Right atrium auricular region (tissue), 2 donors: ENCODE measurements at regions not wholly inside any gene's neighbourhood (a gene's known extent, or its start where the extent isn't known, plus 50 kb on each side); places are given as distances from the start of the nearest gene placed in this dataset.

Experiments
- DNase-seq: peaks from one replicate; pipeline ENCODE4 v3.0.0-alpha.2; 2019; ENCODE audit warnings: low spot score
- H3K27ac ChIP-seq, 2 donors: fragments of 200-600 bp; sonication (generic); 1 replicate in 1 of 2; 2 replicates in 1 of 2; pipeline ENCODE4 v1.5.1; 2016 to 2019
- H3K27me3 ChIP-seq, 2 donors: fragments of 200-600 bp; sonication (generic); one replicate each; pipeline versions ENCODE4 v1.5.1 to v1.6.0; 2017 to 2019
- H3K36me3 ChIP-seq: fragments of 200-600 bp; sonication (generic); one replicate; pipeline ENCODE4 v1.5.1; 2016
- H3K4me1 ChIP-seq, 2 donors: fragments of 200-600 bp; sonication (generic); one replicate each; pipeline versions ENCODE4 v1.5.1 to v1.6.0; 2017 to 2019
- H3K4me3 ChIP-seq, 2 donors: fragments of 200-600 bp; sonication (generic); 1 replicate in 1 of 2; 2 replicates in 1 of 2; pipeline ENCODE4 v1.5.1; 2017 to 2019; ENCODE audit warnings: mild to moderate bottlenecking in 1 of 2, moderate library complexity in 1 of 2
- H3K9me3 ChIP-seq, 2 donors: fragments of 200-600 bp; sonication (generic); one replicate each; pipeline ENCODE4 v1.5.1; 2019
- TF ChIP-seq, protein P1 (sequence below), 2 donors: fragments of 200-600 bp; sonication (generic); IDR thresholded peaks; one replicate each; pipeline ENCODE4 v1.5.1; 2019; ENCODE audit warnings: antibody characterized with exemption in 2 of 2

DNA sequence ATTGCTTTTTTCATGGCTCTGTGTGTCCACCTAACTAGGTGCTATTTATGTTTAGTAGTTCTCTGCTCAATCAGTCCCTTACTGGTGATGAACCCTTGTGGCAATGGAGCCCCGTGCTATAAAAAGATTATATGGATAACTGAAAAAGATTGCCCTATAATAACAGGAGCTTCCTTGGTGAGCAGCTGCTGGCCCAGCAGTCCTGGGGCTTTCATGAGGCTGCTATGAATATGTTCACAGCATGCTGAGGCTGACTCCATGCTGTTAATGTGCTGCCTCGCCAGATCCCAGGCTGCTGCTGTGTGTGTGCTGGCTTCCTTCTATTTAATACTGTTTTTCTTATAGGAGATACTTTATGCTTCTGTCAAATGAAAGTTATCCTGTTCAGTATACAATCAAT lies 357.5 kb downstream of the TAF11L14 start:
- H3K36me3 ChIP-seq = no peaks in the 10 kb centered on the region
- TF ChIP-seq, protein P1, sequence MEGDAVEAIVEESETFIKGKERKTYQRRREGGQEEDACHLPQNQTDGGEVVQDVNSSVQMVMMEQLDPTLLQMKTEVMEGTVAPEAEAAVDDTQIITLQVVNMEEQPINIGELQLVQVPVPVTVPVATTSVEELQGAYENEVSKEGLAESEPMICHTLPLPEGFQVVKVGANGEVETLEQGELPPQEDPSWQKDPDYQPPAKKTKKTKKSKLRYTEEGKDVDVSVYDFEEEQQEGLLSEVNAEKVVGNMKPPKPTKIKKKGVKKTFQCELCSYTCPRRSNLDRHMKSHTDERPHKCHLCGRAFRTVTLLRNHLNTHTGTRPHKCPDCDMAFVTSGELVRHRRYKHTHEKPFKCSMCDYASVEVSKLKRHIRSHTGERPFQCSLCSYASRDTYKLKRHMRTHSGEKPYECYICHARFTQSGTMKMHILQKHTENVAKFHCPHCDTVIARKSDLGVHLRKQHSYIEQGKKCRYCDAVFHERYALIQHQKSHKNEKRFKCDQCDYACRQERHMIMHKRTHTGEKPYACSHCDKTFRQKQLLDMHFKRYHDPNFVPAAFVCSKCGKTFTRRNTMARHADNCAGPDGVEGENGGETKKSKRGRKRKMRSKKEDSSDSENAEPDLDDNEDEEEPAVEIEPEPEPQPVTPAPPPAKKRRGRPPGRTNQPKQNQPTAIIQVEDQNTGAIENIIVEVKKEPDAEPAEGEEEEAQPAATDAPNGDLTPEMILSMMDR (IDR thresholded peaks at IDR 0.05) = no peak
- H3K27ac ChIP-seq = no peak overlapping the region
- no peaks in the 10 kb centered on the region for H3K27me3 ChIP-seq
- H3K4me3 ChIP-seq = no peak overlapping the region
- no peaks in the 10 kb centered on the region for H3K4me1 ChIP-seq
- H3K9me3 ChIP-seq = no peaks in the 10 kb centered on the region
- no peak for DNase-seq

DNA sequence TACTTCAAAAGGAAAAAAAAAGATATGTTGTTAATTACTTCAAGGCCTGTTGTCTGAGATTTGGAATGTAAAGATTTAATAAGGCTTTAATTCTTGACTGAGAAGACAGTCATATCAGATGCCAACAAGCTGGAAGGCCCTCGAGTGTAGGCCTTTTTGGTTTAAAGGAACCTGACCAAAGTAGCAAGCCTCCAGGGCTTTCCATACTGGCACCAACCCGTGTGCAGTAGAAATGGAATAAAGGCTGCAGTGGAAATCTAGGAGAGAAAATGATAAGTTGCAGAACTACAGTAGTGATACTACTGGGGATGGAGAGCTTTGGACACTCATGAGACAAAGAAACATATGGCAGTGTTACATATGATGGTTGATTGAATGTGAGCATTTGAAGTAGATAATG lies 358.0 kb downstream of the TAF11L14 start:
- Histone ChIP-seq H3K36me3 (no peaks in the 10 kb centered on the region), H3K4me1 (no peaks in the 10 kb centered on the region), H3K27me3 (no peaks in the 10 kb centered on the region), H3K27ac (no peak overlapping the region), H3K9me3 (no peaks in the 10 kb centered on the region), H3K4me3 (no peak overlapping the region)
- TF ChIP-seq, protein P1 (IDR thresholded peaks at IDR 0.05) = no peak
- DNase-seq = no peak

DNA sequence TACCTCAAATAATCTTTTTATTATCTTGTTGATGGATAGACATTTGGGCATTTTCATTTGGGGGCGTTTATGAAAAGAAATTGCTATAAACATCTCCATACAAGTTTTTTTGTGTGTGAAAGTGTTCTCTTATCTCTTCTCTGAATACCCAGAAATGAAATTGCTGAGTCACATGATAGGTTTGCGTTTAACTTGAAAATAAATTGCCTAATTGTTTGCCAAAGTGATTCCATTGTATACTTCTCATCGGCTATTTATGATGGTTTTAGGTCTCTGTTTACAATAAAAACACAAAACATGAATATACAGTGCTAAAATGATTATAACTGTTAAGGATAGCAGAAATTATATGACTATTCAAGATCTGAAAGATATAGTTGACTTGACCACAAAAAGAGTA lies 361.7 kb downstream of the TAF11L14 start:
- H3K27ac ChIP-seq = no peak overlapping the region

DNA sequence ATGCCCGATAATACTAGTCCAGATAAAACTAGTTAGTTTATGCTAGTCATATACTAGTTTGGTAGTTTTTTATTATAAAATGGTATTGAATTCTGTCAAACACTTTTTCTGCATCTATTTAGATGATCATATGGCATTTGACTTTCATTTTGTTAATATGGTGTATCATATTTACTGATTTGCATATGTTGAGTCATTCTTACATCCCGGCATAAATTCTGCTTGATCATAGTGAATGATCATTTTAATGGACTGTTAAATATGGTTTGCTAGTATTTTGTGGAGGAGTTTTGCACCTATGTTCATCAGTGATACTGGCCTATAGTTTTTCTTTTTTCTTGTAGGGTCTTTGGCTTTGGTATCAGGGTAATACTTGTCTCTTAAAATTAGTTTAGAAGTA lies 365.6 kb downstream of the TAF11L14 start:
- TF ChIP-seq, protein P1 (IDR thresholded peaks at IDR 0.05) = no peak
- no peaks in the 10 kb centered on the region for H3K36me3 ChIP-seq
- no peaks in the 10 kb centered on the region for H3K9me3 ChIP-seq
- no peak overlapping the region for H3K4me3 ChIP-seq
- no peak for DNase-seq
- no peaks in the 10 kb centered on the region for H3K4me1 ChIP-seq
- no peak overlapping the region for H3K27ac ChIP-seq
- H3K27me3 ChIP-seq = no peaks in the 10 kb centered on the region

More for the DNA sequence above, 361.7 kb downstream of the TAF11L14 start:
- no peak for DNase-seq
- no peaks in the 10 kb centered on the region for H3K4me1 ChIP-seq
- H3K27me3 ChIP-seq = no peaks in the 10 kb centered on the region
- TF ChIP-seq, protein P1 (IDR thresholded peaks at IDR 0.05) = no peak
- H3K36me3 ChIP-seq = no peaks in the 10 kb centered on the region
- H3K9me3 ChIP-seq = no peaks in the 10 kb centered on the region
- H3K4me3 ChIP-seq = no peak overlapping the region

DNA sequence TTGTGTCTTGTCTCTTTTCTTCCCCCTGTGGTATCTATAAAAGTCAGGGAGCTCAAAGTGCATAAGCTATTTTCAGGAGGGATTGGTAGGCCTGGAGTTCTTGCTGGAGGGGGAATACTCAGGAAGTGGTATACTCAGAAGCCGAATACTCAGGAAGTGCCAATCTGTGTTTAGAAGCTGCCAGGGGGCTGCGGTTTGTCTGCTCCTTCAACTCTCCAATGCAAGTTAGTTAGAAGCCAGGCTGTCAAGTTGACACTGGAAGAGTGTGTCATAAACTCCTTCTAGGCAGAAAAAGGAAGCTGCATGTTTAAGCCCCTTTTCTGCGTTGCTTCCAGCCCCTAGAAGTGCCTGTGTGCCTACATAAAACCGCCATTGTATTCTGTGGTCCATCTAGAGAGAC lies 366.5 kb downstream of the TAF11L14 start:
- Histone ChIP-seq H3K27ac (no peak overlapping the region), H3K4me1 (no peaks in the 10 kb centered on the region), H3K9me3 (no peaks in the 10 kb centered on the region), H3K36me3 (no peaks in the 10 kb centered on the region), H3K4me3 (no peak overlapping the region), H3K27me3 (no peaks in the 10 kb centered on the region)
- no peak for DNase-seq
- TF ChIP-seq, protein P1 (IDR thresholded peaks at IDR 0.05) = no peak

DNA sequence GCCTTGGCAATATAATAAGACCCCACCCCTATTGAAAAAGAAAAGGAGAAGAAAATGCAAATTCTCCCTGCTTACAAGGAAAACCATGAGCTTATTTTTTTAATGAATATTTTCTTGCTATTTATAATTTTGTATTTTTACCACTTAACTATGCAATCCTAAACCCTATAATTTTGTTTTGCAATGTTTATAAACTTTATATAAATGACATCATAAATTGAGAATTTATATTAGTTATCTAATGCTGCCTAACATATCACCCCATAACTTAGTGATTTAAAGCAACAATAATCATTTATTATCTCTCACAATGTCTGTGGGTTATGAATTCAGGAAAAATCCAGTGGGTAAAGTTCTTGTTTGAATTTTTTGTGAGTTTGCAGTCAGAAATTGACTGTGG lies 369.1 kb downstream of the TAF11L14 start:
- Histone ChIP-seq H3K27ac (no peak overlapping the region), H3K4me3 (no peak overlapping the region), H3K9me3 (no peaks in the 10 kb centered on the region), H3K4me1 (no peaks in the 10 kb centered on the region), H3K36me3 (no peaks in the 10 kb centered on the region), H3K27me3 (no peaks in the 10 kb centered on the region)
- TF ChIP-seq, protein P1 (IDR thresholded peaks at IDR 0.05) = no peak
- DNase-seq = no peak
